Osteoblast (primary cell): ENCODE measurements at regions not wholly inside any gene's neighbourhood (a gene's known extent, or its start where the extent isn't known, plus 50 kb on each side); places are given as distances from the start of the nearest gene placed in this dataset.

ENCODE experiments used
- DNase-seq: peaks from one replicate; pipeline ENCODE4 v3.0.0; 2011; ENCODE audit warnings: low spot score, mixed read lengths; ENCODE audit not compliant: insufficient read length; ENCODE audit errors: missing footprints
- H2AFZ ChIP-seq: 2 replicates; pipeline ENCODE4 v1.6.0; 2011; ENCODE audit warnings: mild to moderate bottlenecking, low read length
- H3K27ac ChIP-seq: 2 replicates; pipeline ENCODE4 v1.5.1; 2011; ENCODE audit warnings: mild to moderate bottlenecking, low read depth, low read length, moderate library complexity
- H3K27me3 ChIP-seq: 2 replicates; pipeline ENCODE4 v1.6.0; 2012; ENCODE audit warnings: mild to moderate bottlenecking, control low read depth, inconsistent platforms, low read length, moderate library complexity; ENCODE audit not compliant: insufficient read depth
- H3K36me3 ChIP-seq: 2 replicates; pipeline ENCODE4 v1.5.1; 2011; ENCODE audit warnings: mild to moderate bottlenecking, low read length, control low read depth, moderate library complexity; ENCODE audit not compliant: insufficient read depth
- H3K4me1 ChIP-seq: 2 replicates; pipeline ENCODE4 v1.5.1; 2011; ENCODE audit warnings: mild to moderate bottlenecking, low read length, control low read depth, moderate library complexity; ENCODE audit not compliant: insufficient read depth
- H3K4me2 ChIP-seq: 2 replicates; pipeline ENCODE4 v1.6.0; 2011; ENCODE audit warnings: mild to moderate bottlenecking, low read length; ENCODE audit not compliant: insufficient read depth
- H3K4me3 ChIP-seq: fragments of 200-600 bp; sonication (generic); 3 replicates; pipeline ENCODE4 v1.5.1; 2012; ENCODE audit warnings: mild to moderate bottlenecking, low read length, inconsistent platforms; ENCODE audit not compliant: insufficient read depth
- H3K79me2 ChIP-seq: 2 replicates; pipeline ENCODE4 v1.6.0; 2012; ENCODE audit warnings: mild to moderate bottlenecking, low read length, control low read depth, inconsistent platforms; ENCODE audit not compliant: insufficient read depth
- H3K9me3 ChIP-seq: 2 replicates; pipeline ENCODE4 v1.5.1; 2011; ENCODE audit warnings: low read depth, low read length, control low read depth
- H4K20me1 ChIP-seq: 2 replicates; pipeline ENCODE4 v1.6.0; 2012; ENCODE audit warnings: mild to moderate bottlenecking, low read length, control low read depth; ENCODE audit not compliant: insufficient read depth
- TF ChIP-seq, protein P1 (sequence below): IDR thresholded peaks from 2 replicates; pipeline ENCODE4 v1.5.1; 2011; ENCODE audit warnings: mild to moderate bottlenecking, low read depth, low read length, moderate library complexity; ENCODE audit errors: extremely low read depth

DNA sequence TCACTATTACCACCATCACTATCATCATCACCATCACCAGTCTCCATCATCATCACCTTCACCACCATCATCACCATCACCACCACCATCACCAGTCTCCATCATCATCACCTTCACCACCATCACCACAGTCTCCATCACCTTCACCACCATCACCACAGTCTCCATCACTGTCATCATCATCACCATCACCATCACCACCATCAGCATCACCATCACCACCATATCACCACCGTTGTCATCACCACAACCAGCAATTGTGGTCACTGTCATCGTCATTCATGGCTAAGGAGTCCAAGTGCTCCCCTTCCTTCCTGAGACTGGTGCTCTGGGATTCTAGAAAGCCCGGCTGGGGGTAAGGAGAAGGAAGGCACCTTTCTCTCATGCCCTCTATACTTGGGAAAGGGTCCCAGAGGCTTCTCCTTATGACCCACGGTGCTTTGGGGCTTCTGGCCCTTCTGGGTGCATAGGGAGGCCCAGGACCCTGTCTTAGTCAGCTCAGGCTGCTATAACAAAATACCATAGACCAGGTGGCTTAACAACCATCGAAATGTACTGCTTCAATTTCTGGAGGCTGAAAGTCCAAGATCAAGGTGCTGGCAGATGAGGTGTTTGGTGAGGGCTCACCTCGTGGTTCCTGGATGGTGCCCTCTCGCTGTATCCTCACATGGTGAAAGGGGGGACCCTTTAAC is 93.4 kb upstream of the GSE1 start:
- Histone ChIP-seq H3K27ac (no peak overlapping the region), H3K4me2 (no peak overlapping the region), H3K9me3 (no peaks in the 10 kb centered on the region), H3K79me2 (peaks cover 2% of the 10 kb centered on the region), H3K4me1 (peaks cover 41% of the 10 kb centered on the region), H3K4me3 (no peak overlapping the region), H4K20me1 (no peaks in the 10 kb centered on the region), H3K36me3 (no peaks in the 10 kb centered on the region), H2AFZ (no peak overlapping the region), H3K27me3 (no peaks in the 10 kb centered on the region)
- DNase-seq: no peak
- TF ChIP-seq, protein P1, sequence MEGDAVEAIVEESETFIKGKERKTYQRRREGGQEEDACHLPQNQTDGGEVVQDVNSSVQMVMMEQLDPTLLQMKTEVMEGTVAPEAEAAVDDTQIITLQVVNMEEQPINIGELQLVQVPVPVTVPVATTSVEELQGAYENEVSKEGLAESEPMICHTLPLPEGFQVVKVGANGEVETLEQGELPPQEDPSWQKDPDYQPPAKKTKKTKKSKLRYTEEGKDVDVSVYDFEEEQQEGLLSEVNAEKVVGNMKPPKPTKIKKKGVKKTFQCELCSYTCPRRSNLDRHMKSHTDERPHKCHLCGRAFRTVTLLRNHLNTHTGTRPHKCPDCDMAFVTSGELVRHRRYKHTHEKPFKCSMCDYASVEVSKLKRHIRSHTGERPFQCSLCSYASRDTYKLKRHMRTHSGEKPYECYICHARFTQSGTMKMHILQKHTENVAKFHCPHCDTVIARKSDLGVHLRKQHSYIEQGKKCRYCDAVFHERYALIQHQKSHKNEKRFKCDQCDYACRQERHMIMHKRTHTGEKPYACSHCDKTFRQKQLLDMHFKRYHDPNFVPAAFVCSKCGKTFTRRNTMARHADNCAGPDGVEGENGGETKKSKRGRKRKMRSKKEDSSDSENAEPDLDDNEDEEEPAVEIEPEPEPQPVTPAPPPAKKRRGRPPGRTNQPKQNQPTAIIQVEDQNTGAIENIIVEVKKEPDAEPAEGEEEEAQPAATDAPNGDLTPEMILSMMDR: no peak

DNA sequence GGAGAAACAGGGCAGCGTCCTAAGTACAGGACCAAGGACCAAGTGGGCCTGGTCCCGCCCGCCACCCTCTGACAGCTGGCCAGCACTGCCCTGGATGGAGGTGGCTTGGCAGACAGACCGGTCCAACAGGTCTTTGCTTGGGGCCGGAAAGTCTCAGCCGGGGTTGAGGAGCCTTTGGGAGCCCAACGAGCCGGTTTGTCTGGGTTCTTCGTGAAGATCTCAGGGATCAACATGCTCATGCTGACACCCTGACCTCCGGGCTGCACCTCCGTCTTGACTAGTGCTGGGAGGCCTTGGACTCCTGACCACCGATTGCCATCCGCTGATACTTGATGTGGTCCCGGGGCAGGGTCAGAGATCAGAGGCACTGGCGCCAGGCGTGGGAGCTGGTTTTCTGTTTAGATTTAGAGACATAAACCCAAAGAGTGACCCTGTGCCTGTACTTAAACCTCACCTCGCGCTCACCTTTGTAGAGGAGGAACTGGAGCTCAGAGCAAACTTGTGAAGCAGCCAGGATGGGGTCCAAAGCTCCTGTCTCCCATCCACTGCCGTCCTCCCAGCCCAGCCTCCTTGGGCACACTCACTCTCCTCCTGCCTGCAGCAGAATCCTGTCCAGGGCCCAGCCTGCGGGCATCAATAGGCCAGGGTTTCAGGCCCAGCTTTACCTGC is 92.1 kb upstream of the GSE1 start:
- TF ChIP-seq, protein P1: no peak

DNA sequence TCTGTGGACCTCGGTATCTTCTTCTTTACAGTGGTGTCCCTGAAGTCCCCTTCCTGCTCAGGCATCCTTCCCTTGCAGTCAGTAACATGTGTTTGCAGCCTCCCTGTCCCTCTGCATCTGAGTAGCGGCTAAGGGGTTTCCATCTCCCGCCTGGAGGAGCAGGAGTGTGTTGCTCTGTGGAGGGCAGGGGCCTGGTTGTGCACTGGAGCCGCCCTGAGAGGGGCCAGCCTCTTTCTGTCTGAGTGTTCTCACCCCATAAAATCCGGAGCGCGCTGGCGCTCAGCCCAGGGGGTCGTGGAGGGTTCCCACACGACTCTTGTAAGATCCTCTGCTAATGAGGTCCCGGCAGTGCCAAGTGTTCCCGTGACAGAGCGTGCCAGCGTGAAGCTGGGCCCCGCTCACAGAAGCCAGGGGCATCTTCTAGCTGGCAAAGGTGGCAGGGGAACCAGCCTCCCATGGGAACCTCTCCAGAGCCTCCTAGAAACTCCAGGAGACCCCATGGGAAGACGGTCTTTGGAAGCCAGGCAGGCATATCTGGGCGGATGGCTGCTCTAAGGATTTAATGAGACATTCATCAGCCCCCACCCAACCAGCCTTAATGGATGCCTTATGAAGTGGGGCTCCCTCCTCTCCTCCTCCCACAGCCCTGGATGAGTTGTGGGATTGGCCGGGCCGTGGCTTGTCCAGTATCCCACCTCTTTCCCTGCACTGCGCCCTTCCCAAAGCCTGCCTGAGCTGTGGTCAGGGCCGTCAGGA is 91.4 kb upstream of the GSE1 start:
- no peak overlapping the region for H3K27ac ChIP-seq
- H3K36me3 ChIP-seq: no peaks in the 10 kb centered on the region
- no peak for DNase-seq
- no peaks in the 10 kb centered on the region for H3K27me3 ChIP-seq
- no peaks in the 10 kb centered on the region for H3K9me3 ChIP-seq
- H3K4me2 ChIP-seq: no peak overlapping the region
- TF ChIP-seq, protein P1: no peak
- no peak overlapping the region for H3K4me3 ChIP-seq
- peaks cover 5% of the 10 kb centered on the region for H4K20me1 ChIP-seq
- peaks cover 2% of the 10 kb centered on the region for H3K79me2 ChIP-seq
- no peak overlapping the region for H2AFZ ChIP-seq
- H3K4me1 ChIP-seq: peaks cover 34% of the 10 kb centered on the region

More for the DNA sequence above, 92.1 kb upstream of the GSE1 start:
- H4K20me1 ChIP-seq: no peaks in the 10 kb centered on the region
- peaks cover 39% of the 10 kb centered on the region for H3K4me1 ChIP-seq
- H3K4me3 ChIP-seq: no peak overlapping the region
- no peak overlapping the region for H3K27ac ChIP-seq
- no peaks in the 10 kb centered on the region for H3K27me3 ChIP-seq
- H3K4me2 ChIP-seq: no peak overlapping the region
- H3K36me3 ChIP-seq: no peaks in the 10 kb centered on the region
- H2AFZ ChIP-seq: no peak overlapping the region
- no peaks in the 10 kb centered on the region for H3K9me3 ChIP-seq
- DNase-seq: no peak
- H3K79me2 ChIP-seq: peaks cover 2% of the 10 kb centered on the region
